ENCODE measurements at regions not wholly inside any gene's neighbourhood (a gene's known extent, or its start where the extent isn't known, plus 50 kb on each side); places are given as distances from the start of the nearest gene placed in this dataset.

GRCh38 chr6:27772261-27773001 is 139.8 kb downstream of the OR2B2 start (continued):
- no peak for TF ChIP-seq AKNA (CRISPR knock-in tag; IDR thresholded peaks at IDR 0.05; ENCODE audit: borderline replicate concordance)
- TF ChIP-seq ZNF460 (CRISPR knock-in tag; IDR thresholded peaks at IDR 0.05; ENCODE audit: borderline replicate concordance) = no peak
- TF ChIP-seq, protein P1, sequence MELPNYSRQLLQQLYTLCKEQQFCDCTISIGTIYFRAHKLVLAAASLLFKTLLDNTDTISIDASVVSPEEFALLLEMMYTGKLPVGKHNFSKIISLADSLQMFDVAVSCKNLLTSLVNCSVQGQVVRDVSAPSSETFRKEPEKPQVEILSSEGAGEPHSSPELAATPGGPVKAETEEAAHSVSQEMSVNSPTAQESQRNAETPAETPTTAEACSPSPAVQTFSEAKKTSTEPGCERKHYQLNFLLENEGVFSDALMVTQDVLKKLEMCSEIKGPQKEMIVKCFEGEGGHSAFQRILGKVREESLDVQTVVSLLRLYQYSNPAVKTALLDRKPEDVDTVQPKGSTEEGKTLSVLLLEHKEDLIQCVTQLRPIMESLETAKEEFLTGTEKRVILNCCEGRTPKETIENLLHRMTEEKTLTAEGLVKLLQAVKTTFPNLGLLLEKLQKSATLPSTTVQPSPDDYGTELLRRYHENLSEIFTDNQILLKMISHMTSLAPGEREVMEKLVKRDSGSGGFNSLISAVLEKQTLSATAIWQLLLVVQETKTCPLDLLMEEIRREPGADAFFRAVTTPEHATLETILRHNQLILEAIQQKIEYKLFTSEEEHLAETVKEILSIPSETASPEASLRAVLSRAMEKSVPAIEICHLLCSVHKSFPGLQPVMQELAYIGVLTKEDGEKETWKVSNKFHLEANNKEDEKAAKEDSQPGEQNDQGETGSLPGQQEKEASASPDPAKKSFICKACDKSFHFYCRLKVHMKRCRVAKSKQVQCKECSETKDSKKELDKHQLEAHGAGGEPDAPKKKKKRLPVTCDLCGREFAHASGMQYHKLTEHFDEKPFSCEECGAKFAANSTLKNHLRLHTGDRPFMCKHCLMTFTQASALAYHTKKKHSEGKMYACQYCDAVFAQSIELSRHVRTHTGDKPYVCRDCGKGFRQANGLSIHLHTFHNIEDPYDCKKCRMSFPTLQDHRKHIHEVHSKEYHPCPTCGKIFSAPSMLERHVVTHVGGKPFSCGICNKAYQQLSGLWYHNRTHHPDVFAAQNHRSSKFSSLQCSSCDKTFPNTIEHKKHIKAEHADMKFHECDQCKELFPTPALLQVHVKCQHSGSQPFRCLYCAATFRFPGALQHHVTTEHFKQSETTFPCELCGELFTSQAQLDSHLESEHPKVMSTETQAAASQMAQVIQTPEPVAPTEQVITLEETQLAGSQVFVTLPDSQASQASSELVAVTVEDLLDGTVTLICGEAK (IDR thresholded peaks at IDR 0.05) = no peak
- TF ChIP-seq, protein P1 (CRISPR knock-in tag; IDR thresholded peaks at IDR 0.05) = peak; percentile 84
- TF ChIP-seq SALL2 (CRISPR knock-in tag; IDR thresholded peaks at IDR 0.05) = peak; percentile 92
- TF ChIP-seq, protein P2, sequence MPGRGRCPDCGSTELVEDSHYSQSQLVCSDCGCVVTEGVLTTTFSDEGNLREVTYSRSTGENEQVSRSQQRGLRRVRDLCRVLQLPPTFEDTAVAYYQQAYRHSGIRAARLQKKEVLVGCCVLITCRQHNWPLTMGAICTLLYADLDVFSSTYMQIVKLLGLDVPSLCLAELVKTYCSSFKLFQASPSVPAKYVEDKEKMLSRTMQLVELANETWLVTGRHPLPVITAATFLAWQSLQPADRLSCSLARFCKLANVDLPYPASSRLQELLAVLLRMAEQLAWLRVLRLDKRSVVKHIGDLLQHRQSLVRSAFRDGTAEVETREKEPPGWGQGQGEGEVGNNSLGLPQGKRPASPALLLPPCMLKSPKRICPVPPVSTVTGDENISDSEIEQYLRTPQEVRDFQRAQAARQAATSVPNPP (CRISPR knock-in tag; IDR thresholded peaks at IDR 0.05) = no peak
- TF ChIP-seq, protein P3, sequence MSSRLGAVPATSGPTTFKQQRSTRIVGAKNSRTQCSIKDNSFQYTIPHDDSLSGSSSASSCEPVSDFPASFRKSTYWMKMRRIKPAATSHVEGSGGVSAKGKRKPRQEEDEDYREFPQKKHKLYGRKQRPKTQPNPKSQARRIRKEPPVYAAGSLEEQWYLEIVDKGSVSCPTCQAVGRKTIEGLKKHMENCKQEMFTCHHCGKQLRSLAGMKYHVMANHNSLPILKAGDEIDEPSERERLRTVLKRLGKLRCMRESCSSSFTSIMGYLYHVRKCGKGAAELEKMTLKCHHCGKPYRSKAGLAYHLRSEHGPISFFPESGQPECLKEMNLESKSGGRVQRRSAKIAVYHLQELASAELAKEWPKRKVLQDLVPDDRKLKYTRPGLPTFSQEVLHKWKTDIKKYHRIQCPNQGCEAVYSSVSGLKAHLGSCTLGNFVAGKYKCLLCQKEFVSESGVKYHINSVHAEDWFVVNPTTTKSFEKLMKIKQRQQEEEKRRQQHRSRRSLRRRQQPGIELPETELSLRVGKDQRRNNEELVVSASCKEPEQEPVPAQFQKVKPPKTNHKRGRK (CRISPR knock-in tag; IDR thresholded peaks at IDR 0.05) = peak; percentile 36; the same call in 1 of the 2 replicates
- TF ChIP-seq KMT2A (CRISPR knock-in tag; IDR thresholded peaks at IDR 0.05) = peak; percentile 87; the same call in 1 of the 2 replicates
- no peak for TF ChIP-seq ATF1 (CRISPR knock-in tag; IDR thresholded peaks at IDR 0.05)
- TF ChIP-seq NR2F2 (IDR thresholded peaks at IDR 0.05; ENCODE audit: borderline replicate concordance, low read depth) = no peak
- no peak; the same call in 1 of the 2 replicates for TF ChIP-seq LBX2 (CRISPR knock-in tag; IDR thresholded peaks at IDR 0.05; ENCODE audit: borderline replicate concordance)

All from HepG2 (cell line).